ENCODE measurements at regions not wholly inside any gene's neighbourhood (a gene's known extent, or its start where the extent isn't known, plus 50 kb on each side); places are given as distances from the start of the nearest gene placed in this dataset.

GRCh38 chr11:130744794-130745193, 171.5 kb downstream of the SNX19 start:
- no peaks in the 10 kb centered on the region for H3K27me3 ChIP-seq (ENCODE audit: control insufficient read depth, insufficient read depth, low read length)

GRCh38 chr11:130749216-130749615, 167.1 kb downstream of the SNX19 start:
- Histone ChIP-seq H3K4me3 (ENCODE audit: low read depth, low read length) (no peak overlapping the region), H3K27me3 (ENCODE audit: control insufficient read depth, insufficient read depth, low read length) (no peaks in the 10 kb centered on the region), H3K9me3 (ENCODE audit: control insufficient read depth, insufficient read depth, low read length) (no peaks in the 10 kb centered on the region), H3K36me3 (ENCODE audit: control insufficient read depth, insufficient read depth, low read length) (no peaks in the 10 kb centered on the region), H3K9ac (ENCODE audit: low read depth, low read length) (no peak overlapping the region), H3K4me1 (ENCODE audit: control insufficient read depth, insufficient read depth, low read length) (no peaks in the 10 kb centered on the region), H3K27ac (ENCODE audit: low read depth, low read length) (no peak overlapping the region)

More at GRCh38 chr11:130744794-130745193, 171.5 kb downstream of the SNX19 start:
- Histone ChIP-seq H3K36me3 (ENCODE audit: control insufficient read depth, insufficient read depth, low read length) (no peaks in the 10 kb centered on the region), H3K4me3 (ENCODE audit: low read depth, low read length) (no peak overlapping the region), H3K9ac (ENCODE audit: low read depth, low read length) (no peak overlapping the region), H3K27ac (ENCODE audit: low read depth, low read length) (no peak overlapping the region), H3K9me3 (ENCODE audit: control insufficient read depth, insufficient read depth, low read length) (peaks cover 18% of the 10 kb centered on the region), H3K4me1 (ENCODE audit: control insufficient read depth, insufficient read depth, low read length) (no peaks in the 10 kb centered on the region)

- Histone ChIP-seq H3K4me3 (ENCODE audit: low read depth, low read length) (no peak overlapping the region), H3K9me3 (ENCODE audit: control insufficient read depth, insufficient read depth, low read length) (no peaks in the 10 kb centered on the region), H3K9ac (ENCODE audit: low read depth, low read length) (no peak overlapping the region), H3K36me3 (ENCODE audit: control insufficient read depth, insufficient read depth, low read length) (no peaks in the 10 kb centered on the region), H3K27ac (ENCODE audit: low read depth, low read length) (peak overlapping the region; percentile 15), H3K4me1 (ENCODE audit: control insufficient read depth, insufficient read depth, low read length) (peaks cover 27% of the 10 kb centered on the region), H3K27me3 (ENCODE audit: control insufficient read depth, insufficient read depth, low read length) (no peaks in the 10 kb centered on the region)
Observed at GRCh38 chr11:130760515-130761125, 155.7 kb downstream of the SNX19 start.

GRCh38 chr11:130761560-130762220, 154.6 kb downstream of the SNX19 start:
- Histone ChIP-seq H3K4me3 (ENCODE audit: low read depth, low read length) (no peak overlapping the region), H3K27ac (ENCODE audit: low read depth, low read length) (no peak overlapping the region), H3K36me3 (ENCODE audit: control insufficient read depth, insufficient read depth, low read length) (no peaks in the 10 kb centered on the region), H3K4me1 (ENCODE audit: control insufficient read depth, insufficient read depth, low read length) (peaks cover 27% of the 10 kb centered on the region), H3K9ac (ENCODE audit: low read depth, low read length) (no peak overlapping the region), H3K27me3 (ENCODE audit: control insufficient read depth, insufficient read depth, low read length) (no peaks in the 10 kb centered on the region; the same call in 1 of the 2 replicates), H3K9me3 (ENCODE audit: control insufficient read depth, insufficient read depth, low read length) (no peaks in the 10 kb centered on the region)

- H3K27ac ChIP-seq (ENCODE audit: low read depth, low read length), result no peak overlapping the region
- peaks cover 27% of the 10 kb centered on the region for H3K4me1 ChIP-seq (ENCODE audit: control insufficient read depth, insufficient read depth, low read length)
- H3K36me3 ChIP-seq (ENCODE audit: control insufficient read depth, insufficient read depth, low read length), result no peaks in the 10 kb centered on the region
- no peaks in the 10 kb centered on the region; the same call in 1 of the 2 replicates for H3K27me3 ChIP-seq (ENCODE audit: control insufficient read depth, insufficient read depth, low read length)
- H3K4me3 ChIP-seq (ENCODE audit: low read depth, low read length), result no peak overlapping the region
- H3K9ac ChIP-seq (ENCODE audit: low read depth, low read length), result no peak overlapping the region
- no peaks in the 10 kb centered on the region for H3K9me3 ChIP-seq (ENCODE audit: control insufficient read depth, insufficient read depth, low read length)
Observed at GRCh38 chr11:130762638-130763037, 153.6 kb downstream of the SNX19 start.

GRCh38 chr11:130763087-130763980, 152.9 kb downstream of the SNX19 start:
- Histone ChIP-seq H3K9me3 (ENCODE audit: control insufficient read depth, insufficient read depth, low read length) (no peaks in the 10 kb centered on the region), H3K36me3 (ENCODE audit: control insufficient read depth, insufficient read depth, low read length) (no peaks in the 10 kb centered on the region), H3K4me3 (ENCODE audit: low read depth, low read length) (no peak overlapping the region), H3K27ac (ENCODE audit: low read depth, low read length) (no peak overlapping the region), H3K4me1 (ENCODE audit: control insufficient read depth, insufficient read depth, low read length) (peaks cover 27% of the 10 kb centered on the region), H3K9ac (ENCODE audit: low read depth, low read length) (no peak overlapping the region), H3K27me3 (ENCODE audit: control insufficient read depth, insufficient read depth, low read length) (no peaks in the 10 kb centered on the region; the same call in 1 of the 2 replicates)

- H3K9me3 ChIP-seq (ENCODE audit: control insufficient read depth, insufficient read depth, low read length), result no peaks in the 10 kb centered on the region
- H3K4me1 ChIP-seq (ENCODE audit: control insufficient read depth, insufficient read depth, low read length), result peaks cover 15% of the 10 kb centered on the region
- H3K9ac ChIP-seq (ENCODE audit: low read depth, low read length), result no peak overlapping the region
- H3K4me3 ChIP-seq (ENCODE audit: low read depth, low read length), result no peak overlapping the region
- no peak overlapping the region for H3K27ac ChIP-seq (ENCODE audit: low read depth, low read length)
- H3K27me3 ChIP-seq (ENCODE audit: control insufficient read depth, insufficient read depth, low read length), result no peaks in the 10 kb centered on the region; the same call in 1 of the 2 replicates
- H3K36me3 ChIP-seq (ENCODE audit: control insufficient read depth, insufficient read depth, low read length), result no peaks in the 10 kb centered on the region
Observed at GRCh38 chr11:130765406-130765805, 150.9 kb downstream of the SNX19 start.

- no peaks in the 10 kb centered on the region for H3K36me3 ChIP-seq (ENCODE audit: control insufficient read depth, insufficient read depth, low read length)
- no peaks in the 10 kb centered on the region; the same call in 1 of the 2 replicates for H3K27me3 ChIP-seq (ENCODE audit: control insufficient read depth, insufficient read depth, low read length)
- H3K4me3 ChIP-seq (ENCODE audit: low read depth, low read length), result no peak overlapping the region
- no peak overlapping the region for H3K9ac ChIP-seq (ENCODE audit: low read depth, low read length)
- peaks cover 8% of the 10 kb centered on the region for H3K4me1 ChIP-seq (ENCODE audit: control insufficient read depth, insufficient read depth, low read length)
- H3K27ac ChIP-seq (ENCODE audit: low read depth, low read length), result no peak overlapping the region
- H3K9me3 ChIP-seq (ENCODE audit: control insufficient read depth, insufficient read depth, low read length), result no peaks in the 10 kb centered on the region
Observed at GRCh38 chr11:130765951-130766649, 150.2 kb downstream of the SNX19 start.

- H3K27ac ChIP-seq (ENCODE audit: low read depth, low read length), result no peak overlapping the region
Observed at GRCh38 chr11:130766650-130767565, 149.4 kb downstream of the SNX19 start.

More at GRCh38 chr11:130766650-130767565, 149.4 kb downstream of the SNX19 start:
- Histone ChIP-seq H3K27me3 (ENCODE audit: control insufficient read depth, insufficient read depth, low read length) (no peaks in the 10 kb centered on the region; the same call in 1 of the 2 replicates), H3K9ac (ENCODE audit: low read depth, low read length) (no peak overlapping the region), H3K4me1 (ENCODE audit: control insufficient read depth, insufficient read depth, low read length) (peaks cover under 1% of the 10 kb centered on the region; the same call in 1 of the 2 replicates), H3K36me3 (ENCODE audit: control insufficient read depth, insufficient read depth, low read length) (no peaks in the 10 kb centered on the region), H3K9me3 (ENCODE audit: control insufficient read depth, insufficient read depth, low read length) (no peaks in the 10 kb centered on the region), H3K4me3 (ENCODE audit: low read depth, low read length) (no peak overlapping the region)

Data from HUES48 (cell line).